Activated CD8-positive, alpha-beta memory T cell treated with anti-CD3 and anti-CD28 coated beads, Interleukin-2, amount 10 ng/mL, durations not matched to agents 7 days and 5 days (primary cell): ENCODE measurements at regions not wholly inside any gene's neighbourhood (a gene's known extent, or its start where the extent isn't known, plus 50 kb on each side); places are given as distances from the start of the nearest gene placed in this dataset.
"Not testable (repeated sequence)": the region's sequence is repeated elsewhere in the genome, so short reads cannot be mapped to it uniquely, and the experiment has no call there.

ENCODE experiments used
- ATAC-seq: fragments of 150-1000 bp; cut with Tn5 transposase; one replicate; pipeline ENCODE4 v1.10.0; 2021; ENCODE audit warnings: moderate library complexity
- CTCF ChIA-PET: fragments of 350-600 bp; sonication (Branson Sonifier 250); formaldehyde crosslinking; loops from one replicate; lab custom pipeline; 2021; ENCODE audit warnings: antibody characterized with exemption; lab: Charles Lee
- DNase-seq: peaks from one replicate; pipeline ENCODE4 v3.0.0-alpha.2; 2020
- H3K27ac Mint-ChIP-seq: one replicate; pipeline ENCODE4 v1.8.0; 2021; ENCODE audit warnings: mild to moderate bottlenecking, mixed read lengths
- H3K27me3 Mint-ChIP-seq: one replicate; pipeline ENCODE4 v1.8.0; 2021; ENCODE audit warnings: mixed read lengths
- H3K36me3 Mint-ChIP-seq: one replicate; pipeline ENCODE4 v1.8.0; 2021; ENCODE audit warnings: mild to moderate bottlenecking, mixed read lengths
- H3K4me1 Mint-ChIP-seq: one replicate; pipeline ENCODE4 v1.8.0; 2021; ENCODE audit warnings: mixed read lengths
- H3K4me3 Mint-ChIP-seq: one replicate; pipeline ENCODE4 v1.8.0; 2021; ENCODE audit warnings: mild to moderate bottlenecking, moderate library complexity, mixed read lengths
- H3K9me3 Mint-ChIP-seq: one replicate; pipeline ENCODE4 v1.8.0; 2022; ENCODE audit warnings: low read depth, mixed read lengths

- ATAC-seq (no peak), DNase-seq (no peak)
- H3K27ac Mint-ChIP-seq: no peak overlapping the region
- H3K27me3 Mint-ChIP-seq: peaks cover 37% of the 10 kb centered on the region
- no peak overlapping the region for H3K4me3 Mint-ChIP-seq
- CTCF ChIA-PET: no interaction called here
- no peaks in the 10 kb centered on the region for H3K4me1 Mint-ChIP-seq
- H3K36me3 Mint-ChIP-seq: no peaks in the 10 kb centered on the region
- H3K9me3 Mint-ChIP-seq: no peaks in the 10 kb centered on the region
Measured at GRCh38 chr1:184188037-184188436, 136.5 kb downstream of the TSEN15 start.

- CTCF ChIA-PET: no interaction called here
- H3K36me3 Mint-ChIP-seq: no peaks in the 10 kb centered on the region
- H3K4me1 Mint-ChIP-seq: no peaks in the 10 kb centered on the region
- H3K9me3 Mint-ChIP-seq: no peaks in the 10 kb centered on the region
- peaks cover 34% of the 10 kb centered on the region for H3K27me3 Mint-ChIP-seq
- no peak overlapping the region for H3K27ac Mint-ChIP-seq
- ATAC-seq: no peak
- no peak for DNase-seq
- no peak overlapping the region for H3K4me3 Mint-ChIP-seq
Measured at GRCh38 chr1:184189361-184189760, 137.8 kb downstream of the TSEN15 start.

GRCh38 chr1:184190616-184191015 lies 139.1 kb downstream of the TSEN15 start:
- no peaks in the 10 kb centered on the region for H3K4me1 Mint-ChIP-seq
- CTCF ChIA-PET: no interaction called here
- no peak overlapping the region for H3K27ac Mint-ChIP-seq
- DNase-seq (no peak), ATAC-seq (no peak)
- no peaks in the 10 kb centered on the region for H3K9me3 Mint-ChIP-seq
- H3K27me3 Mint-ChIP-seq: peaks cover 34% of the 10 kb centered on the region
- H3K4me3 Mint-ChIP-seq: no peak overlapping the region
- H3K36me3 Mint-ChIP-seq: no peaks in the 10 kb centered on the region

GRCh38 chr1:184191181-184191621 lies 139.7 kb downstream of the TSEN15 start:
- H3K27me3 Mint-ChIP-seq: peaks cover 31% of the 10 kb centered on the region
- DNase-seq: no peak
- no peak overlapping the region for H3K4me3 Mint-ChIP-seq
- H3K9me3 Mint-ChIP-seq: no peaks in the 10 kb centered on the region
- H3K27ac Mint-ChIP-seq: no peak overlapping the region
- no peaks in the 10 kb centered on the region for H3K4me1 Mint-ChIP-seq
- CTCF ChIA-PET: no interaction called here
- no peaks in the 10 kb centered on the region for H3K36me3 Mint-ChIP-seq
- ATAC-seq: no peak

- Mint-ChIP-seq H3K9me3 (no peaks in the 10 kb centered on the region), H3K27ac (no peak overlapping the region), H3K4me3 (no peak overlapping the region), H3K36me3 (no peaks in the 10 kb centered on the region), H3K4me1 (no peaks in the 10 kb centered on the region), H3K27me3 (peaks cover 33% of the 10 kb centered on the region)
- ATAC-seq (no peak), DNase-seq (no peak)
- CTCF ChIA-PET: no interaction called here
Measured at GRCh38 chr1:184192796-184193195, 141.3 kb downstream of the TSEN15 start.

GRCh38 chr1:184193451-184193850 lies 141.9 kb downstream of the TSEN15 start:
- CTCF ChIA-PET: no interaction called here
- DNase-seq: no peak
- no peak overlapping the region for H3K4me3 Mint-ChIP-seq
- ATAC-seq: no peak
- no peak overlapping the region for H3K27ac Mint-ChIP-seq
- no peaks in the 10 kb centered on the region for H3K36me3 Mint-ChIP-seq
- H3K9me3 Mint-ChIP-seq: no peaks in the 10 kb centered on the region
- H3K4me1 Mint-ChIP-seq: no peaks in the 10 kb centered on the region
- H3K27me3 Mint-ChIP-seq: peaks cover 28% of the 10 kb centered on the region

GRCh38 chr1:184194236-184194635 lies 142.7 kb downstream of the TSEN15 start:
- DNase-seq (no peak), ATAC-seq (no peak)
- no peak overlapping the region for H3K27ac Mint-ChIP-seq
- no peaks in the 10 kb centered on the region for H3K4me1 Mint-ChIP-seq
- H3K4me3 Mint-ChIP-seq: no peak overlapping the region
- H3K27me3 Mint-ChIP-seq: peaks cover 24% of the 10 kb centered on the region
- H3K36me3 Mint-ChIP-seq: no peaks in the 10 kb centered on the region
- no peaks in the 10 kb centered on the region for H3K9me3 Mint-ChIP-seq
- CTCF ChIA-PET: no interaction called here

GRCh38 chr1:184195722-184196121 lies 144.2 kb downstream of the TSEN15 start:
- H3K27me3 Mint-ChIP-seq: peaks cover 12% of the 10 kb centered on the region
- not testable (repeated sequence) for ATAC-seq, H3K9me3 Mint-ChIP-seq, H3K36me3 Mint-ChIP-seq, DNase-seq, H3K4me3 Mint-ChIP-seq, H3K27ac Mint-ChIP-seq, H3K4me1 Mint-ChIP-seq
- CTCF ChIA-PET: interaction anchor here (1.7 kb wide), 1 partner anchor 19 kb away, joined by 4 read pairs; no protein-coding TSS in a partner anchor

GRCh38 chr1:184197831-184198230 lies 146.3 kb downstream of the TSEN15 start:
- ATAC-seq (no peak), DNase-seq (no peak)
- H3K4me3 Mint-ChIP-seq: no peak overlapping the region
- H3K27ac Mint-ChIP-seq: no peak overlapping the region
- no peaks in the 10 kb centered on the region for H3K9me3 Mint-ChIP-seq
- peaks cover 2% of the 10 kb centered on the region for H3K4me1 Mint-ChIP-seq
- CTCF ChIA-PET: no interaction called here
- H3K36me3 Mint-ChIP-seq: no peaks in the 10 kb centered on the region
- peaks cover 9% of the 10 kb centered on the region for H3K27me3 Mint-ChIP-seq

- H3K9me3 Mint-ChIP-seq: no peaks in the 10 kb centered on the region
- DNase-seq (no peak), ATAC-seq (no peak)
- peaks cover 9% of the 10 kb centered on the region for H3K27me3 Mint-ChIP-seq
- no peak overlapping the region for H3K4me3 Mint-ChIP-seq
- peaks cover 2% of the 10 kb centered on the region for H3K4me1 Mint-ChIP-seq
- CTCF ChIA-PET: no interaction called here
- no peaks in the 10 kb centered on the region for H3K36me3 Mint-ChIP-seq
- no peak overlapping the region for H3K27ac Mint-ChIP-seq
Measured at GRCh38 chr1:184199036-184199435, 147.5 kb downstream of the TSEN15 start.

- H3K4me1 Mint-ChIP-seq: peaks cover 2% of the 10 kb centered on the region
- H3K27me3 Mint-ChIP-seq: peaks cover 9% of the 10 kb centered on the region
- H3K36me3 Mint-ChIP-seq: no peaks in the 10 kb centered on the region
- CTCF ChIA-PET: no interaction called here
- no peak overlapping the region for H3K4me3 Mint-ChIP-seq
- no peaks in the 10 kb centered on the region for H3K9me3 Mint-ChIP-seq
- DNase-seq (no peak), ATAC-seq (no peak)
- no peak overlapping the region for H3K27ac Mint-ChIP-seq
Measured at GRCh38 chr1:184199438-184200085, 148.0 kb downstream of the TSEN15 start.

- Mint-ChIP-seq H3K9me3 (no peaks in the 10 kb centered on the region), H3K4me1 (no peaks in the 10 kb centered on the region), H3K36me3 (no peaks in the 10 kb centered on the region), H3K4me3 (no peak overlapping the region), H3K27me3 (peaks cover 10% of the 10 kb centered on the region), H3K27ac (no peak overlapping the region)
- CTCF ChIA-PET: no interaction called here
- ATAC-seq (no peak), DNase-seq (no peak)
Measured at GRCh38 chr1:184208622-184209021, 157.1 kb downstream of the TSEN15 start.

GRCh38 chr1:184210031-184210430 lies 158.5 kb downstream of the TSEN15 start:
- Mint-ChIP-seq H3K4me1 (no peaks in the 10 kb centered on the region), H3K27ac (no peak overlapping the region)
- no peak for ATAC-seq

GRCh38 chr1:184210862-184211261 lies 159.3 kb downstream of the TSEN15 start:
- no peaks in the 10 kb centered on the region for H3K36me3 Mint-ChIP-seq
- no peak for DNase-seq
- H3K27ac Mint-ChIP-seq: no peak overlapping the region
- no peaks in the 10 kb centered on the region for H3K9me3 Mint-ChIP-seq
- CTCF ChIA-PET: no interaction called here
- peaks cover 10% of the 10 kb centered on the region for H3K27me3 Mint-ChIP-seq
- H3K4me1 Mint-ChIP-seq: no peaks in the 10 kb centered on the region
- H3K4me3 Mint-ChIP-seq: no peak overlapping the region
- no peak for ATAC-seq

More at GRCh38 chr1:184210031-184210430, 158.5 kb downstream of the TSEN15 start:
- no peaks in the 10 kb centered on the region for H3K9me3 Mint-ChIP-seq
- H3K36me3 Mint-ChIP-seq: no peaks in the 10 kb centered on the region
- CTCF ChIA-PET: no interaction called here
- no peak for DNase-seq
- H3K27me3 Mint-ChIP-seq: peaks cover 10% of the 10 kb centered on the region
- H3K4me3 Mint-ChIP-seq: no peak overlapping the region
